H1 (cell line): ENCODE measurements at regions not wholly inside any gene's neighbourhood (a gene's known extent, or its start where the extent isn't known, plus 50 kb on each side); places are given as distances from the start of the nearest gene placed in this dataset.

Source experiments
- CTCF ChIA-PET: fragments of 300-600 bp; sonication (Branson Sonifier 250); formaldehyde crosslinking; loops from one replicate; lab custom pipeline; 2021; ENCODE audit not compliant: partially characterized antibody; lab: Charles Lee
- POLR2A ChIA-PET: fragments of 300-600 bp; sonication (Branson Sonifier 250); formaldehyde crosslinking; loops from one replicate; lab custom pipeline; 2021; ENCODE audit warnings: inconsistent platforms; ENCODE audit not compliant: partially characterized antibody; lab: Charles Lee
- DNase-seq, 2 experiments: peaks; one replicate each; pipeline versions ENCODE4 v3.0.0 to v3.0.0-alpha.2; 2010 to 2022; ENCODE audit warnings: low spot score in 2 of 2, low read depth in 1 of 2, mixed read lengths in 1 of 2
- FAIRE-seq: peaks from 2 replicates; lab custom pipeline; 2011; peaks lifted over from hg19 to GRCh38; lab: Jason Lieb, UNC
- H2AFZ ChIP-seq: 2 replicates; pipeline ENCODE4 v1.8.1; 2012; ENCODE audit warnings: low read length, inconsistent platforms
- H2AK5ac ChIP-seq: 2 replicates; pipeline ENCODE4 v1.6.1; 2013; ENCODE audit warnings: low read depth, low read length
- H2BK120ac ChIP-seq: replicated peaks from 2 replicates; pipeline ENCODE3; 2013; ENCODE audit warnings: low read depth, low read length, inconsistent platforms
- H2BK12ac ChIP-seq: 2 replicates; pipeline ENCODE4 v1.6.1; 2013; ENCODE audit warnings: low read depth, low read length
- H2BK15ac ChIP-seq: 2 replicates; pipeline ENCODE4 v1.6.1; 2013; ENCODE audit warnings: low read length
- H2BK20ac ChIP-seq: 2 replicates; pipeline ENCODE4 v1.6.1; 2013; ENCODE audit warnings: low read length
- H2BK5ac ChIP-seq: 2 replicates; pipeline ENCODE4 v1.6.1; 2013; ENCODE audit warnings: low read depth, low read length
- H3K14ac ChIP-seq: 2 replicates; pipeline ENCODE4 v1.6.1; 2013; ENCODE audit warnings: inconsistent platforms; ENCODE audit not compliant: insufficient read length
- H3K18ac ChIP-seq: 2 replicates; pipeline ENCODE4 v1.6.1; 2013; ENCODE audit warnings: low read length; ENCODE audit errors: extremely low read depth
- H3K23ac ChIP-seq: 2 replicates; pipeline ENCODE4 v1.6.1; 2013; ENCODE audit warnings: inconsistent platforms; ENCODE audit not compliant: insufficient read length
- H3K23me2 ChIP-seq: 2 replicates; pipeline ENCODE4 v1.6.1; 2013; ENCODE audit warnings: low read depth, low read length
- H3K27ac ChIP-seq: 2 replicates; pipeline ENCODE4 v1.6.1; 2011; ENCODE audit warnings: low read depth, low read length, inconsistent platforms
- H3K27me3 ChIP-seq, 4 experiments: replicated peaks in 1 of 4; 1 replicate in 1 of 4; 2 replicates in 3 of 4; pipeline versions ENCODE4 v1.6.1 to v1.8.1; 2011 to 2013; ENCODE audit warnings: low read length in 3 of 4, mild to moderate bottlenecking in 3 of 4, inconsistent platforms in 2 of 4, mixed read lengths in 2 of 4, moderate library complexity in 1 of 4; ENCODE audit not compliant: control insufficient read depth in 3 of 4, insufficient read depth in 3 of 4; ENCODE audit errors: extremely low read depth in 1 of 4
- H3K36me3 ChIP-seq, 4 experiments: 2 replicates each; pipeline versions ENCODE4 v1.6.1 to v1.8.1; 2011 to 2013; ENCODE audit warnings: mild to moderate bottlenecking in 4 of 4, low read length in 3 of 4, moderate library complexity in 2 of 4, control low read depth in 1 of 4, inconsistent platforms in 1 of 4; ENCODE audit not compliant: insufficient read depth in 4 of 4, control insufficient read depth in 2 of 4
- H3K4ac ChIP-seq: replicated peaks from 2 replicates; pipeline ENCODE3; 2013; ENCODE audit warnings: low read length, low read depth, mixed read lengths, inconsistent platforms; ENCODE audit not compliant: insufficient read length
- H3K4me1 ChIP-seq, 4 experiments: replicated peaks in 1 of 4; 1 replicate in 1 of 4; 2 replicates in 3 of 4; pipeline versions ENCODE4 v1.6.1 to v1.8.1; 2011 to 2013; ENCODE audit warnings: low read length in 3 of 4, inconsistent platforms in 2 of 4, mixed read lengths in 1 of 4; ENCODE audit not compliant: insufficient read depth in 4 of 4, control insufficient read depth in 3 of 4
- H3K4me2 ChIP-seq, 2 experiments: 2 replicates each; pipeline versions ENCODE4 v1.6.1 to v1.8.1; 2011 to 2013; ENCODE audit warnings: low read depth in 2 of 2, low read length in 2 of 2, control low read depth in 1 of 2, inconsistent platforms in 1 of 2, mild to moderate bottlenecking in 1 of 2; ENCODE audit not compliant: insufficient read depth in 1 of 2
- H3K4me3 ChIP-seq, 4 experiments: fragments of 200-600, 300-600 bp in 1 of 4; sonication (generic), shearing (Covaris generic), sonication (Bioruptor Twin) in 1 of 4; 2 replicates each; pipeline versions ENCODE4 v1.5.1 to v1.8.1; 2011 to 2016; ENCODE audit warnings: low read length in 4 of 4, low read depth in 3 of 4, control low read depth in 2 of 4, inconsistent platforms in 2 of 4, mild to moderate bottlenecking in 2 of 4, mixed read lengths in 1 of 4, moderate library complexity in 1 of 4; ENCODE audit not compliant: insufficient read depth in 2 of 4; ENCODE audit errors: extremely low read depth in 1 of 4
- H3K56ac ChIP-seq: replicated peaks from 2 replicates; pipeline ENCODE3; 2013; ENCODE audit warnings: low read depth, mild to moderate bottlenecking, mixed read lengths, low read length, inconsistent platforms; ENCODE audit not compliant: insufficient read length
- H3K79me1 ChIP-seq: 2 replicates; pipeline ENCODE4 v1.6.1; 2013; ENCODE audit warnings: low read depth, low read length, control low read depth
- H3K79me2 ChIP-seq, 2 experiments: 2 replicates each; pipeline versions ENCODE4 v1.6.1 to v1.8.1; 2012 to 2013; ENCODE audit warnings: low read length in 2 of 2, mild to moderate bottlenecking in 2 of 2, inconsistent platforms in 1 of 2; ENCODE audit not compliant: insufficient read depth in 2 of 2, control insufficient read depth in 1 of 2
- H3K9ac ChIP-seq, 4 experiments: replicated peaks in 1 of 4; 1 replicate in 1 of 4; 2 replicates in 3 of 4; pipeline versions ENCODE4 v1.6.1 to v1.8.1; 2011 to 2013; ENCODE audit warnings: low read depth in 3 of 4, low read length in 3 of 4, control low read depth in 2 of 4, mild to moderate bottlenecking in 2 of 4, moderate library complexity in 2 of 4, inconsistent platforms in 1 of 4; ENCODE audit errors: extremely low read depth in 1 of 4
- H3K9me3 ChIP-seq, 2 experiments: 2 replicates each; pipeline versions ENCODE4 v1.6.1 to v1.8.1; 2012 to 2013; ENCODE audit warnings: mild to moderate bottlenecking in 2 of 2, moderate library complexity in 2 of 2, control low read depth in 1 of 2, inconsistent platforms in 1 of 2, low read depth in 1 of 2, low read length in 1 of 2, mixed read lengths in 1 of 2; ENCODE audit not compliant: insufficient read depth in 2 of 2
- H4K20me1 ChIP-seq, 2 experiments: replicated peaks in 1 of 2; 2 replicates each; pipeline versions ENCODE3 to v1.8.1; 2011 to 2013; ENCODE audit warnings: inconsistent platforms in 2 of 2, low read length in 2 of 2, mild to moderate bottlenecking in 1 of 2; ENCODE audit not compliant: insufficient read depth in 2 of 2, control insufficient read depth in 1 of 2
- H4K5ac ChIP-seq: 2 replicates; pipeline ENCODE4 v1.6.1; 2013; ENCODE audit warnings: low read length, low read depth, mixed read lengths, inconsistent platforms; ENCODE audit not compliant: insufficient read length
- H4K8ac ChIP-seq: 2 replicates; pipeline ENCODE4 v1.8.0; 2013; ENCODE audit warnings: mild to moderate bottlenecking, moderate library complexity, low read length, inconsistent platforms; ENCODE audit not compliant: insufficient read depth; ENCODE audit errors: extremely low read depth
- H4K91ac ChIP-seq: replicated peaks from 2 replicates; pipeline ENCODE3; 2013; ENCODE audit warnings: low read length, mixed read lengths, inconsistent platforms; ENCODE audit not compliant: insufficient read length
- BRCA1 ChIP-seq: IDR thresholded peaks from 2 replicates; pipeline ENCODE4 v1.6.1; 2012; ENCODE audit warnings: low read depth, low read length, improper control_type of control experiment
- EGR1 ChIP-seq: IDR thresholded peaks from 2 replicates; pipeline ENCODE4 v1.6.1; 2011; ENCODE audit warnings: low read depth, low read length, borderline replicate concordance
- GTF2F1 ChIP-seq: IDR thresholded peaks from 2 replicates; pipeline ENCODE4 v1.6.1; 2012; ENCODE audit warnings: low read depth, low read length, improper control_type of control experiment, borderline replicate concordance
- KDM5A ChIP-seq: fragments of 200-600 bp; IDR thresholded peaks from 2 replicates; pipeline ENCODE4 v1.7.1; 2012; ENCODE audit warnings: mild to moderate bottlenecking, low read length, inconsistent platforms, mixed read lengths
- NANOG ChIP-seq: IDR thresholded peaks from 2 replicates; pipeline ENCODE4 v1.6.1; 2011; ENCODE audit warnings: low read length, low read depth, mild to moderate bottlenecking, inconsistent platforms; ENCODE audit not compliant: insufficient read depth, poor library complexity, severe bottlenecking
- TBP ChIP-seq: IDR thresholded peaks from 2 replicates; pipeline ENCODE4 v1.6.1; 2011; ENCODE audit warnings: low read depth, low read length, improper control_type of control experiment
- WGBS, 2 experiments: shearing (Covaris generic) in 1 of 2; methylation state at CpG; one replicate each; pipeline versions ENCODE4 v1.1.6 to v1.1.7; 2013 to 2015; ENCODE audit warnings: low lambda C conversion rate in 2 of 2, mixed read lengths in 2 of 2, inconsistent platforms in 1 of 2, low coverage in 1 of 2, missing lambda C conversion rate in 1 of 2; ENCODE audit not compliant: insufficient replicate concordance in 2 of 2, insufficient coverage in 1 of 2, insufficient read length in 1 of 2; ENCODE audit errors: extremely low coverage in 1 of 2, missing lambda C conversion rate in 1 of 2; 5-methylcytosine and 5-hydroxymethylcytosine counted together
- TF ChIP-seq, protein P1 (sequence below): IDR thresholded peaks from 2 replicates; pipeline ENCODE4 v1.6.1; 2011; ENCODE audit warnings: low read depth, mild to moderate bottlenecking, low read length; ENCODE audit not compliant: insufficient read depth

DNA sequence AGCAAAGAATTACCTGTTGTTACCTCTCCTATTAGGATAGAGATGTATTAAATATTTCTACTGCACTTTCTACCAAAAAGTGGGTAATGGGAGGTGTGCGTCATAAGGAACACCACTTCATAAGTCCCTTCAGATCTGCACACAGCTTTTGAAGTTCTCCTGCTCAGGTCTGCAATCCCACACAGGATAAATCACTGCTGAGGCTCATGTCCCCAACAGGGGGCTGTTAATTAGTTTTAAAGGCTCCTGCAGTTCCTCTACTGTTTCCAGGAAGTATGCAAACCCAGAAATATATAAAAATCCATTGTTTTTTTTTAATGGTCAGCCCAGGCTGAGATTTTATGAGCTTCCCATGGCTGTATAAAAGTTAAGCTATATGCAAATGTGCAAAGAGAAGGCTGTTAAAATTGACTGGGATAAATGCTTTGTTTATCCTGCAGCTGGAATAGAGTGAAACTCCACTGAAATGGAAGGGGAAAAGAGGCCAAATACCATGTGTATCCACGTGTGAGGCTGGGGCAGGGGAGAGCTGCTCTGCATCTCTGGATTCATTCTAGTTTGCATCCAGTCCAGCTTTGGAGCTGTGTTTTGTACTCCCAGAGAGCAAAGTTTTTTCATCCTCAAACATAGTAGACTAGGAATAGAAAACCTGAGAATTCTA, 903.7 kb downstream of the TDRD15 start:
- Histone ChIP-seq H4K91ac (no peak overlapping the region), H3K14ac (no peak overlapping the region), H3K79me2 (no peaks in the 10 kb centered on the region), H4K5ac (no peak overlapping the region), H2BK15ac (no peak overlapping the region), H3K4me1 (no peaks in the 10 kb centered on the region), H3K4me3 (no peak overlapping the region), H2AFZ (no peak overlapping the region), H3K4me2 (no peak overlapping the region), H3K9ac (no peak overlapping the region), H2AK5ac (no peak overlapping the region), H2BK12ac (no peak overlapping the region), H3K27me3 (no peaks in the 10 kb centered on the region), H3K36me3 (no peaks in the 10 kb centered on the region), H2BK5ac (no peak overlapping the region), H3K27ac (no peak overlapping the region), H3K23me2 (no peaks in the 10 kb centered on the region), H3K79me1 (no peaks in the 10 kb centered on the region), H4K20me1 (no peaks in the 10 kb centered on the region), H3K18ac (no peak overlapping the region), H4K8ac (no peak overlapping the region), H3K56ac (no peak overlapping the region), H3K9me3 (no peaks in the 10 kb centered on the region), H2BK120ac (no peak overlapping the region), H3K23ac (no peak overlapping the region), H3K4ac (no peak overlapping the region), H2BK20ac (no peak overlapping the region)
- TF ChIP-seq GTF2F1 (no peak), TBP (no peak), KDM5A (no peak), EGR1 (no peak), NANOG (no peak), BRCA1 (no peak)
- TF ChIP-seq, protein P1, sequence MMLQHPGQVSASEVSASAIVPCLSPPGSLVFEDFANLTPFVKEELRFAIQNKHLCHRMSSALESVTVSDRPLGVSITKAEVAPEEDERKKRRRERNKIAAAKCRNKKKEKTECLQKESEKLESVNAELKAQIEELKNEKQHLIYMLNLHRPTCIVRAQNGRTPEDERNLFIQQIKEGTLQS: no peak
- no peak for FAIRE-seq
- 65% methylated on average over 2 of the region's 2 CpGs; no CpG with 5 or more reads in 1 of the 2 experiments for whole genome bisulfite sequencing, 2 experiments
- ChIA-PET CTCF (interaction anchor here (1.1 kb wide), 2 partner anchors 10 to 97 kb away, joined by 3 read pairs; no protein-coding TSS in a partner anchor), POLR2A (no interaction called here)
- DNase-seq: no peak
